ENCODE measurements at regions not wholly inside any gene's neighbourhood (a gene's known extent, or its start where the extent isn't known, plus 50 kb on each side); places are given as distances from the start of the nearest gene placed in this dataset.

- Histone ChIP-seq H2AFZ (ENCODE audit: low read length) (no peak overlapping the region), H4K8ac (replicated peaks; ENCODE audit: insufficient read length, low read depth, low read length) (no peak overlapping the region), H2BK5ac (ENCODE audit: insufficient read length, low read length) (no peak overlapping the region), H3K79me1 (ENCODE audit: insufficient read depth, low read depth, low read length, poor library complexity, severe bottlenecking) (no peaks in the 10 kb centered on the region), H2BK20ac (ENCODE audit: low read depth, low read length, poor library complexity, severe bottlenecking) (no peak overlapping the region), H4K91ac (ENCODE audit: insufficient read length, low read depth, low read length) (no peak overlapping the region), H3K18ac (ENCODE audit: insufficient read length, low read depth, low read length) (no peak overlapping the region), H2BK120ac (ENCODE audit: low read depth, low read length, poor library complexity, severe bottlenecking) (no peak overlapping the region), H3K4me1 (ENCODE audit: insufficient read depth, low read length) (peaks cover 2% of the 10 kb centered on the region; the same call in 1 of the 2 replicates), H3K23me2 (ENCODE audit: insufficient read length, low read depth, low read length, poor library complexity, severe bottlenecking) (no peaks in the 10 kb centered on the region), H2AK5ac (ENCODE audit: insufficient read length, low read length) (no peak overlapping the region), H4K5ac (ENCODE audit: insufficient read length, low read depth, low read length) (no peak overlapping the region), H3K4ac (ENCODE audit: low read depth, low read length) (no peak overlapping the region), H3K56ac (ENCODE audit: insufficient read length, low read depth, low read length) (no peak overlapping the region), H3K4me2 (ENCODE audit: insufficient read depth, insufficient read length, low read length) (no peak overlapping the region), H4K20me1 (ENCODE audit: control insufficient read depth, insufficient read depth, insufficient read length) (no peaks in the 10 kb centered on the region), H3K27ac (ENCODE audit: insufficient read length, low read depth, low read length) (no peak overlapping the region), H3T11ph (ENCODE audit: low read length) (no peak overlapping the region), H3K23ac (ENCODE audit: insufficient read length, low read depth, low read length) (no peak overlapping the region), H3K14ac (ENCODE audit: insufficient read depth, low read length) (no peak overlapping the region), H3K9me3 (ENCODE audit: control insufficient read depth, low read depth, low read length) (no peaks in the 10 kb centered on the region), H2BK12ac (ENCODE audit: insufficient read length, low read depth, low read length) (no peak overlapping the region), H2BK15ac (ENCODE audit: low read depth, low read length) (no peak overlapping the region), H3K79me2 (ENCODE audit: insufficient read depth, low read length) (no peaks in the 10 kb centered on the region), H3K9ac (ENCODE audit: extremely low read depth, insufficient read length, low read length) (no peak overlapping the region), H3K27me3 (ENCODE audit: insufficient read depth, low read length) (no peaks in the 10 kb centered on the region)
- Mint-ChIP-seq H3K9me3 (no peaks in the 10 kb centered on the region; a peak in 2 of 5 replicates), H3K36me3 (ENCODE audit: insufficient read depth in 1 of 3, low read depth in 3 of 3) (no peaks in the 10 kb centered on the region), H3K27me3 (ENCODE audit: low read depth) (no peaks in the 10 kb centered on the region; the same call in 1 of the 2 replicates), H3K4me1 (peaks cover 26 to 31% of the 10 kb centered on the region in 2 experiments), H3K27ac (peak overlapping the region in 1 of 3 experiments; percentile 13; a peak in 2 of 7 replicates), H3K4me3 (no peak overlapping the region; a peak in 1 of 5 replicates)
- WGBS (ENCODE audit: extremely low coverage, insufficient read length, low lambda C conversion rate) = no CpG with 5 or more reads among the region's 6 CpGs
- no peak for TF ChIP-seq CTCF (conservative IDR thresholded peaks at IDR 0.05)
- peak; percentile 22 for DNase-seq
Observed at GRCh38 chr6:43963877-43964658, 163.2 kb downstream of the MRPL14 start.
